NCI-H774 (cell line): ENCODE measurements at regions not wholly inside any gene's neighbourhood (a gene's known extent, or its start where the extent isn't known, plus 50 kb on each side); places are given as distances from the start of the nearest gene placed in this dataset.

Experiments
- DNase-seq: peaks from one replicate; lab custom pipeline; 2025; lab: John Stamatoyannopoulos, UW

GRCh38 chr9:110058304-110058953, 149.5 kb downstream of the C9orf152 start:
- peak; percentile 41 for DNase-seq

GRCh38 chr9:110059461-110059860, 148.5 kb downstream of the C9orf152 start:
- DNase-seq, result no peak

- DNase-seq, result no peak
Observed at GRCh38 chr9:110064803-110065202, 143.2 kb downstream of the C9orf152 start.

GRCh38 chr9:110065532-110065931, 142.4 kb downstream of the C9orf152 start:
- DNase-seq, result no peak

GRCh38 chr9:110066929-110067716, 140.8 kb downstream of the C9orf152 start:
- DNase-seq, result no peak

- no peak for DNase-seq
Observed at GRCh38 chr9:110068212-110068611, 139.7 kb downstream of the C9orf152 start.

- DNase-seq, result no peak
Observed at GRCh38 chr9:110069326-110070248, 138.4 kb downstream of the C9orf152 start.

- DNase-seq, result no peak
Observed at GRCh38 chr9:110072597-110073355, 135.2 kb downstream of the C9orf152 start.

GRCh38 chr9:110073356-110073905, 134.5 kb downstream of the C9orf152 start:
- no peak for DNase-seq

GRCh38 chr9:110076894-110077725, 130.8 kb downstream of the C9orf152 start:
- DNase-seq, result no peak

- no peak for DNase-seq
Observed at GRCh38 chr9:110077925-110078324, 130.0 kb downstream of the C9orf152 start.

GRCh38 chr9:110078604-110079003, 129.4 kb downstream of the C9orf152 start:
- peak; percentile 84 for DNase-seq

- DNase-seq, result no peak
Observed at GRCh38 chr9:110081395-110081794, 126.6 kb downstream of the C9orf152 start.

GRCh38 chr9:110083866-110084265, 124.1 kb downstream of the C9orf152 start:
- DNase-seq, result no peak

GRCh38 chr9:110086537-110086936, 121.4 kb downstream of the C9orf152 start:
- no peak for DNase-seq

- no peak for DNase-seq
Observed at GRCh38 chr9:110087605-110088004, 120.4 kb downstream of the C9orf152 start.

- no peak for DNase-seq
Observed at GRCh38 chr9:110088099-110088498, 119.9 kb downstream of the C9orf152 start.

GRCh38 chr9:110089681-110090370, 118.1 kb downstream of the C9orf152 start:
- no peak for DNase-seq

- no peak for DNase-seq
Observed at GRCh38 chr9:110092792-110093191, 115.2 kb downstream of the C9orf152 start.

- DNase-seq, result no peak
Observed at GRCh38 chr9:110093417-110093816, 114.5 kb downstream of the C9orf152 start.
